HG02763 (cell line): ENCODE measurements at regions not wholly inside any gene's neighbourhood (a gene's known extent, or its start where the extent isn't known, plus 50 kb on each side); places are given as distances from the start of the nearest gene placed in this dataset.

Experiments used
- ATAC-seq: cut with Tn5 transposase; IDR thresholded peaks from one replicate; pipeline ENCODE4 v1.9.1; 2021; ENCODE audit warnings: mild to moderate bottlenecking, moderate library complexity; ENCODE audit not compliant: unreplicated experiment

DNA sequence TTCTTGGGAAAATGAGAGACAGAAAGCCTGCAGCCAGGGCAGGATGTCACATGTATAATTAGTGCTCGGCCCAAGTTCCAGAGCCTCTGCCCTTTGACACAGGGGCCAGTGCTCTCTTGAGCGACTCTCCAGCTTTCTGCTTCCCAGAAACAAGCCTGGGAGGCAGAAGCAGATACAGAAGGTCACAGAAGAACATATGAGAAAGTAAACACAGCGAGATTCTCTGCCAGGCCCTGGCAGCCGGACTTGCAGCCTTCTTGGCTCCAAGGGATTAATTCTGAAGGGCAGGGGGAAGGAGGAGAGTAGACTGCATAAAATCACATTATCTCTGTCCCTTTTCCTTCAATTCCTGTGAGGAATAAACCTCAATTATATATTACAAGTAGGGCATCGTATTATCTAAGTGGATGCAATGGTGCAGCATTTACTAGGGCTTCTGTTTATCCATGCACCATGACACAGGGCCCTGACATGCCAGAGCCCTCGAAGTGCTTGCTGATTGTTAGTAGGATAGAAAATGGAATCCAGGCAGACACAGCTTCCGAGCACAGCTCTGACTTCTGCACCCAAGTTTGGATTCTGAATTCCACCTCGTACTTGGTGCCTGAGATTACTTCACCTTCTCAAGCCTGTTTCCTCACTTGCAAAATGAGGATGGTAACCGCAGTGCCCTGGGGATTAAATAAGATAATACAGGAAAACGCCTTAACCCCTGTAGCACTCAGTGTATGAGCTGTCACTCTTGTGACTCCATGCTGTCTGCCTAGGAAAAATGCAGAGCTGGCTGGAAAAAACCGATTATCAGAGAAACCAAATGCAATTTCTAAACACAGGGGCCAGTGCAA lies 536.5 kb downstream of the TNS3 start:
- no peak for ATAC-seq

DNA sequence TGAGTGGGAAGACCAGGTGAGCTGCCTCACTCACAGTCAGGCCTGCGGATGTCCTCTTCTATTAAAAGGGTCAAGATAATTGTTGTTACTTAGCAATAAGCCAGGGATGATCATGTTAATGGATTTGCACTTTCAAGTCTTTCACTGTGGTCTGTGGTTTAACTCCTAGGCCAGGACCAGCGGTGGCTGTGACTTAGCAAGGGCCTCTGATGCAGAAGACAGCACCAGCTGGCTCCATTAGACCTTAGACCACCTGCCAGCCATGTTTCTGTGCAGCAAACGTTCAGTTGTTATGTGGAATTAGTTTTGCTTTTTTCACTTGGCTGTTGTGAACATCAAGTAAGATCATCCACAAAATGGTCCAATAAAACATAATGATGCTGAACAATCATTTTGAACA lies 537.3 kb downstream of the TNS3 start:
- no peak for ATAC-seq

DNA sequence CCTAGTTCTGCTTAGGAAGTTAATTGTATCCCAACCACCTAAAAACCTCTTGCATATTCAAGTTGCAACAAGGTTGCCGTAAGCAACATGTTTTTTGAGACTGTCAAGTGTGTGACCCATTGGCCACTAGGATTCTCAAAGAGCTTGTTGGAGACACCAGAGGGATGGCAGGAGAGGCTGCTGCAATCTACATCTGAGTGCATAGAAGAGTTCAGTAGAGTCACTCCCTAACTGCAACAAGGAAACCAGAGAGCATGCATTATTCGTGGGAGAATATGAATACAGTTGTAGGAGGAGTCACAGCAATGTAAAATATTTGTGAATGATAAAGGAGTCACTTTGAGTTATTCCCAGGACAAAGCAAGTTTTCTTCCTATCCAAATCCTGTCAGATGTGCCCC lies 538.6 kb downstream of the TNS3 start:
- no peak for ATAC-seq

GRCh38 chr7:47042669-47043068 lies 539.2 kb downstream of the TNS3 start:
- ATAC-seq: no peak

- no peak for ATAC-seq
Measured at GRCh38 chr7:47040795-47041347, 541.0 kb downstream of the TNS3 start.

GRCh38 chr7:47039904-47040303 lies 542.0 kb downstream of the TNS3 start:
- no peak for ATAC-seq

DNA sequence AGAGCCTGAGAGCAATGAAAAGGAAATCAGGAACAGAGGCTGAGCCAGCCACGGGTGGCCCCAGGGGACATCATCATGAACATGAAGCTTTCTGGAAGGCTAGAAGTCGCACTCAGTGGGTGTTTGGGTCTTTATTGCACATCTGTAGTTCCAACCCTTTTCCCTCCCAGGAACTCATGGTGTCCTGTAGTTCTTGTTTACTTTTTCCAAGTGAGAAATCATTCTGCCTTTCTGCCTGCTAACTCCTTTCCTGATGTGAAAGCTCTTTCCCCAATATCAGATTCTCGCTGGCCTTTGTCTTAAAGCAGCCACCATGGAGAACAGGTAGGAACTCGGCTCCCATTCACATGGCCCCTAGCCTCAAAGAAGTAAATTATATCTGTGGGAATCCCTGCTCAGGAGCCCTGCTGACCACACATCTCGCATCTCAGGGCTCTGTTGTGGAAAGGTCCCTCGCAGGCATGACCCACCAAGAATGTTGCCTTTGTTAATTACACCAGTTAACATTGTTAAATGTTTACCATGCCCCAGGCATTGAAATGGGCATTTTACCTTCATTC lies 542.7 kb downstream of the TNS3 start:
- no peak for ATAC-seq

DNA sequence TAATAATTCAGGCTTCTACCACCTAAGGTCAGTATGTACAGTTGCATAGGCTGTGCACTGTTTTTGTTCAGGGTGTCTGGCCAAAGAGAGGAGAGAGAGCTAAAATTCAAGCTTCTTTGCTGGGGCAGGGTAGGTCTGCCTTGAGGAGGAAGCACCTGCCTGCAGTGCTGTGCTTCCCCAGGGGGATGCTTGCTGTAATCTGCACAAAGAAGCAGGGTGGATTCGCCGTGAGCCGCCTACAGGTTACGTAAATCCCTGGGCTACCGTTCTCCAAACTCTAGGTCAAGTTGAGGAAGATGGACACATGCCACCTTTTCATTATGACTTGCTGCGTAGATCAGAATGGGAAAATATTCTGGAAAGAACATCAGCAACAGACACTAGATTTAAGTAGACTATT lies 543.3 kb downstream of the TNS3 start:
- no peak for ATAC-seq

DNA sequence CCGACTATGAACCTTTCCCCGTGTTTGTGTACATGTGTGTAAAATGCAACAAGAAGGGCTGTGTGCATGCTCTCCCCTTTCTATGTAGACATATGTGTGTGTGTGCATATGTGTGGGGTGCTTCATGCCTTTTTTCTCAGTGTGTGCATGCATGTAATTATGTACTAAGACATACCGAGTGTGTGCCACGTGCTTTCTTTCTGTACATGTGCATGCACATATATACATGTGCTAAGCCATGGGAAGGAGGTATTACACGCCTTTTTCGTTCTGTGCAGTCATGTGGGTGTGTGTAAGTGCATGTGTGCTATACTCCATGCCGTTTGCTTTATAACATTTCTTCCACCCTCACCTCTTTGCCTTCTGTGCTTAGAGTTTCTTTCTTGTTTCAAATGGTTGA lies 544.3 kb downstream of the TNS3 start:
- no peak for ATAC-seq

GRCh38 chr7:47036909-47037308 lies 545.0 kb downstream of the TNS3 start:
- no peak for ATAC-seq

- no peak for ATAC-seq
Measured at GRCh38 chr7:47035522-47035921, 546.4 kb downstream of the TNS3 start.

GRCh38 chr7:47034180-47034579 lies 547.7 kb downstream of the TNS3 start:
- ATAC-seq: no peak

DNA sequence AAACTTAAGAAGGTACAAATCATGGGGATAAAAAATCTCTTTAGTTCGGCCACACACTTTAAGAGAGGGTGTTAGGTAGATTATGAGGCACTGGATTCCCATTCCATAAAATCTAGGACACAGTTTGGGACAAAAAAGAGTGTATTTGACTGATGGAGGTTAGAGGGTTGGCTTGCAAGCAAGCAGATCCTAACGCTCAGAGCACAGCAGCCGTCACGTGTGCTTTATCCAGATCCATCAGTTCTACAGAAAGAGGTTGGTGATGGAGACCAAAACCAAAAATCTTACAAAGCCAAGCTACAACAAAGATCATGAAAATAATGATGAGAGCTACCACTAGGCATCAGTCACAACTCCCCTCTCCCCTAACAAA lies 549.4 kb downstream of the TNS3 start:
- no peak for ATAC-seq

GRCh38 chr7:47031786-47032535 lies 550.0 kb downstream of the TNS3 start:
- ATAC-seq: no peak

- ATAC-seq: no peak
Measured at GRCh38 chr7:47028284-47028683, 553.6 kb downstream of the TNS3 start.

- no peak for ATAC-seq
Measured at GRCh38 chr7:47027695-47028240, 554.1 kb downstream of the TNS3 start.

DNA sequence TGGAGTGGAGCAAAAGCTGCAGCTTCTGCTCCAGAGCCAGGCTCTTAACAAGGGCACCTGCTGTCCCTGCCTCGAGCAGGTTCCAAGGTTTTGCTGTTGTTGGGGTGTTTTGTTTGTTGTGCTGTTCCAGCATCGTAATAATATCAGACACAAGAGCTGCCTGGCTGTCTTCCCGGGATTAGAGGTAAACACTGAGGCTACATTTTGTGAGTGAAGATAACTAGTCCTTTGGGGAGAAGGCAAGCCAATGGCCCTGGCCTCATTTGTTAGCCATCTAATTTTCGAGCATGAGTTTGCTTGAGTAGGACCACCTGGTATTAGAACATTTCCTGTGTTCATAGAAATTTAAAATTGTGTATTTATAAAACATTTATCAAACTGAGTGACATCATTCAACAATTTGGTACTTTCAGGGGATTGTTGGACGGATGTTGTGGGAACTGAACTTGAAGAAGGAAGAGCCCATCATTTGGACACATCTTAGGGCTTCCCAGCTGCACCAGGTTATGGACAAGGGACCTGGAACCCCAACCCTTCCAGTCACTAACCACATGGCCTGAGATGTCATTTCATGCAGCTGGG lies 555.0 kb downstream of the TNS3 start:
- no peak for ATAC-seq

- ATAC-seq: no peak
Measured at GRCh38 chr7:47024991-47025390, 556.9 kb downstream of the TNS3 start.

GRCh38 chr7:47008461-47008860 lies 573.5 kb downstream of the TNS3 start:
- no peak for ATAC-seq

- ATAC-seq: no peak
Measured at GRCh38 chr7:47007471-47007870, 574.4 kb downstream of the TNS3 start.

GRCh38 chr7:47000561-47000960 lies 581.4 kb downstream of the TNS3 start:
- ATAC-seq: no peak
